ENCODE measurements at regions not wholly inside any gene's neighbourhood (a gene's known extent, or its start where the extent isn't known, plus 50 kb on each side); places are given as distances from the start of the nearest gene placed in this dataset.

DNA sequence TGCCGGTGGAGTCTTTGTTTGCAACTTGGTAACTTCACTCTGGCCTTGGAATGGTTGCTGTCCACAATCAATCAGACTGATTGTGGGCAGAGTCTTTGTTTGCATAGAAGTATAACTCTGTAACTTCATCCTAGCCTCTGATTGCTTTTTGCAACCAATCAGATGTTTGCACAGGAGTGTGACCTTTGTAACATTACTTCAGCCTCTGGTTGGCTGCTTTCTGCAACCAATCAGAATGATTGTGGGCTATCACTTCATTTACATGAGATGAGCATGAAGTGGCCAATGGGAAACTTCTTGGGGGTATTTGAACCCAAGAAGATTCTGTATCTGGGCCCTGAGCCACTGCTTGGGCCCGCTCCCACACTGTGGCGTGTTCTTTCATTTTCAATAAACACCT is 79.6 kb upstream of the CLDN5 start (continued):
- TF ChIP-seq GTF2F1 (IDR thresholded peaks at IDR 0.05; ENCODE audit: borderline replicate concordance, low read depth, low read length) (no peak), EGR1 (IDR thresholded peaks at IDR 0.05; ENCODE audit: borderline replicate concordance, low read depth, low read length) (no peak), BCL11A (IDR thresholded peaks at IDR 0.05; ENCODE audit: low read depth in 2 of 2, low read length in 2 of 2) (no peak), TEAD4 (IDR thresholded peaks at IDR 0.05; ENCODE audit: low read depth, low read length) (no peak)

All from H1 (cell line).